Epithelial cell of esophagus (primary cell): ENCODE measurements at regions not wholly inside any gene's neighbourhood (a gene's known extent, or its start where the extent isn't known, plus 50 kb on each side); places are given as distances from the start of the nearest gene placed in this dataset.

Source experiments
- DNase-seq: peaks from one replicate; pipeline ENCODE4 v3.0.0; 2010; ENCODE audit warnings: low read depth
- H3K4me3 ChIP-seq: 2 replicates; pipeline ENCODE4 v1.5.1; 2011; ENCODE audit warnings: mild to moderate bottlenecking, low read length, control low read depth
- TF ChIP-seq, protein P1 (sequence below): IDR thresholded peaks from 2 replicates; pipeline ENCODE4 v1.5.1; 2011; ENCODE audit warnings: low read depth, mild to moderate bottlenecking, low read length, control low read depth, inconsistent platforms; ENCODE audit not compliant: insufficient read depth; ENCODE audit errors: missing control alignments

DNA sequence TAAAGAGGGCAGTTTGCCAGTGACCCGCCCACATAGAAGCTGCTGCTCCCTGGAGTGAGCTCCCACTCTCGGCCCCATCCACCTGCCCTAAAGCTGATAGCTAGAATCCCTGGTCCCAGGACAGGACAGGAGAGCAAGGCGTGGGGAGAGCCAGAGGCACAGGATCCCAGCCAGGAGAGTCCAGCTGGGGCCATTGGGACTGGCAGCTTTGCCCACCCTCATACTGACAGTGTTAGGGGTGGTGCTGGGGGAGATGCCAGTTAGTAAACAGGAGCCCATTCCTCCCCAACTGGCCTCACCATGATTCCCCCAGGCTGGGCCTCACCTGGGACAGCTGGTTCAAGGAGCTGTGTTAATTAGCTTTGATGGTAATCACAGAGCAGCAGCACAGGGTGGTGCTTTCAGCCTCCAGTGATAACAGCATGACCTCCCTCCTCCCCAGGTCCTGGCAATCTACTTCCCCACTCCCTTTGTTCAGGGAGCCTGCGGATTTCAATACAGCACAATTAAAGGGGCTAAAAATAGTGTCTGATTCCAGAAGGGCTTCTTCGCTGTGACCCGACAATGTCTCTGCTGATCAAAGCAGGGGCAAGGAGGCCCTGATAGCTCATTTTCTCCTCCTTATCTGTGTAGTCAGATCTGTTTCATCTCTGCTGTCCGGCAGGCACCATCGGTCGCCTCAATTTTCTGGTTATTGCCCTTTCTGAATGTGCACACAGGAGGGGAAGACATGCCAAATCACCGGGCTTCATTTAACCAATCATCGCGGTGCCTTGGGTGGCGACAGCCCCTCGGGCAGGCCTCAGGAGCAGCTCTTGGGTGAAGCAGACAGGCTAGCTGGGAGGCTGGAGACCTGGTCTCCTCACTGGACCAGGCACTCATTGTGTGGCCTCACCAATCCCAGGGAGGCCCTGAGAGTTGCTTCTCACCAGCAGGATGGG, 119.9 kb upstream of the TEX51 start:
- H3K4me3 ChIP-seq: no peak overlapping the region
- no peak for DNase-seq
- TF ChIP-seq, protein P1, sequence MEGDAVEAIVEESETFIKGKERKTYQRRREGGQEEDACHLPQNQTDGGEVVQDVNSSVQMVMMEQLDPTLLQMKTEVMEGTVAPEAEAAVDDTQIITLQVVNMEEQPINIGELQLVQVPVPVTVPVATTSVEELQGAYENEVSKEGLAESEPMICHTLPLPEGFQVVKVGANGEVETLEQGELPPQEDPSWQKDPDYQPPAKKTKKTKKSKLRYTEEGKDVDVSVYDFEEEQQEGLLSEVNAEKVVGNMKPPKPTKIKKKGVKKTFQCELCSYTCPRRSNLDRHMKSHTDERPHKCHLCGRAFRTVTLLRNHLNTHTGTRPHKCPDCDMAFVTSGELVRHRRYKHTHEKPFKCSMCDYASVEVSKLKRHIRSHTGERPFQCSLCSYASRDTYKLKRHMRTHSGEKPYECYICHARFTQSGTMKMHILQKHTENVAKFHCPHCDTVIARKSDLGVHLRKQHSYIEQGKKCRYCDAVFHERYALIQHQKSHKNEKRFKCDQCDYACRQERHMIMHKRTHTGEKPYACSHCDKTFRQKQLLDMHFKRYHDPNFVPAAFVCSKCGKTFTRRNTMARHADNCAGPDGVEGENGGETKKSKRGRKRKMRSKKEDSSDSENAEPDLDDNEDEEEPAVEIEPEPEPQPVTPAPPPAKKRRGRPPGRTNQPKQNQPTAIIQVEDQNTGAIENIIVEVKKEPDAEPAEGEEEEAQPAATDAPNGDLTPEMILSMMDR: no peak

DNA sequence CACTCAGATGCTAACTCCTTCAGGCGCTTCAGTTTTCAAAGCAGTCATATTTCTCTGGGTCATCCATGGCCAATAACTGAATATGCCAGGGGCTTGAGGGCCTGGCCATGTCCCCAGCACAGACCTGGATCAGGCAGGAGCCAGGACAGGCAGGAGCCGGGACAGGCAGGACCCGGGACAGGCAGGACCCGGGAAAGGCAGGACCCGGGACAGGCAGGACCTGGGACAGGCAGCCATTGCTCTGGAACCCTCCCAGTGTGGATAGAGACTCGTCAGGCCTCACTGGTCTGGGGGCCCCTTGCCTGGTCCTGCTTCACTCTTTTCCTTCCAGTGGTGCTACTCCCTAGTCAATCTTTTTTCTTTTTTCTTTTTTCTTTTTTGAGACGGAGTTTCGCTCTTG, 117.5 kb upstream of the TEX51 start:
- no peak overlapping the region for H3K4me3 ChIP-seq
- TF ChIP-seq, protein P1: no peak
- no peak for DNase-seq

DNA sequence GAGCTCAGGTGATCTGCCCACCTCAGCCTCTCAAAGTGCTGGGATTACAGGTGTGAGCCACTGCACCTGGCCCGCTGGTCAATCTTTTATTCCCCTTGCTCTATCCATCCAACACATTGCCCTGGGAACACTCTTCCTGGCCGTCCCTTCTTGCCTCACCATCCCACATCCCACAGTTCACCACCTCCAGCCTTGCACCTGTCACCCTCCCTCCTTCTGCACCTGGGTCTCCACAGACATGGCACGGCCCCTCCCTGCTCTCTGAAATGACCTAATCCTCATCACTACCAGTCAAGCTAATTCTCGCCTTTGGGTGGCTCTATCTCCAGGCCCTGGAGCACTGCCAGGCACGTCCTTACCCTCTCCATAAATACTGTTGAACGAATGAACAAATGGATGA, 116.9 kb upstream of the TEX51 start:
- H3K4me3 ChIP-seq: no peak overlapping the region
- no peak for DNase-seq
- TF ChIP-seq, protein P1: no peak

DNA sequence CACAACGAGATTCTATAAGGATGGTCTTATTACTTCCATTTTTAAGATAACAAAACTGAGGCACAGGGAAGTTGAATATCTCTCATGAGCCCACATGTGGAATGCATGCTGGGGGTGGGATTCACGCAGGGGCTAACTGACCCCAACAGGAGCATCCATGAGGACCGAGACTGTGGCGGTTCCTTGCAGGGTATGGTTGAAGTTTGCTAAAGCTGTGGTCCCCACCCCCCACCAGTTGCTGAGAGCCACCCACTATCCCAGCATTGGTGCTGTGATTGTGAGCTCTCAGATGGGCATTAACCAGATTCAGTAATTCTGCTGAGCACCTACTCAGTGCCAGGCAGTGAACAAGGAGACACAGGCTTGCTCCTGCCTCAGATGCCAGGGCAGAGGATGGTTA, 116.0 kb upstream of the TEX51 start:
- H3K4me3 ChIP-seq: no peak overlapping the region
- TF ChIP-seq, protein P1: no peak
- no peak for DNase-seq

DNA sequence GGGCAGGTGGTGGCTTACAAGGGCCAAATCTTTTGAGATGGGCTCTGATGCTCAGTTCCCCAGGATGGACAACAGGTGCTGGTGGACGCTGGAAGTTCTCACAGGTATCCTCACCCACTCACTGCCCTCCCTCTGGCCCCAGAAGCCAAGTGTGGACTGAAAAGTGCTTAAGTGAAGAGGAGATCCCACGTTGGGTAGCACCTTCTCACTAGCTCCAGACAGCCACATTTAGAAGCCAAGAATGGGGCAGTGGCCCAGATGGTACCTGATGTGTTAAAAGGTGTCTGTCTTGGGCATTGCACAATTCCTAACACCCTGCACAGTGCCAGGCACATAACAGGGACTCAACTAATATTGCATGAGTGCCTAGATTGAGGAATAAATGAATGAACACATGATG, 115.3 kb upstream of the TEX51 start:
- no peak overlapping the region for H3K4me3 ChIP-seq
- TF ChIP-seq, protein P1: no peak
- DNase-seq: no peak

DNA sequence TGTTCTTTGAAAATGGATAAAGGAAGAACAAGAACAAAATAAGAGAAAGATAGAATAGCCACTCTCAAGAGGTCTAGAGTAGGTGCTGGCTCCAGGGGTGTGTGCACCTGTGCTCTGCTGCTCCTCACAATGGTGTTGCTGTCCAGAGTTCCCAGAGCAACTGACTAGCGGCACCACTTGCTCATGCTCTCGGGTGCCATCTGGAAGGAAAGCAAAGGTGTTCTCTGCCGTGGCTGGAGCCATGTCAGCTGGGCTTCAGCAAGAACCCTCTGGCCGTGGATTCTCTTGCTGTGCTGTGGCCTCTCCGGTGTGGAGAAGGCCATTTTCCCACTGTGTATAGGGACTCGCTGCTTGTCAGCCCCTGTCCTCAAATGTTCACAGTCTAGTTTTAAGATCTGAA, 114.6 kb upstream of the TEX51 start:
- no peak overlapping the region for H3K4me3 ChIP-seq
- DNase-seq: no peak
- TF ChIP-seq, protein P1: no peak

DNA sequence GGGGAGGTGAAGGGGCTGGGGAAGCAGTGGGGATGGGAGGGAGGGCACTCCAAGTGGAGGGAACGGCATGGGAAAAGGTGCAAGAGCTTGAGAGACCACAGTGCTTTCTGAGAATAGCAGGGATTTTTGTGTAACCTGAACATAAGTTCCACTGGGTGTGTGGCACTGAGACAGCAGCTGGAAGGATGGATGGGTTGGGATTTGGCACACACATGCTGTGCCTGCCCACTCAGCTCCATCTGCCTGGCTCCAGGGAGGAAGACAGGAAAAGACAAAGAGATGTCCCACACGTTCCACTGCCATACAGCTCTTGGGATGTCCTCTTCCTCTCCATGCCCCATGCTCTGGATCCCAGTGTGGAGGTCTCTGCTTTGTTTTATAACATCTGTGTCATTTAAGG, 114.1 kb upstream of the TEX51 start:
- no peak overlapping the region for H3K4me3 ChIP-seq
- no peak for DNase-seq
- TF ChIP-seq, protein P1: no peak
